Stimulated activated CD4-positive, alpha-beta T cell treated with anti-CD3 and anti-CD28 coated beads, Interleukin-1b, Interleukin-23, amount 100 ng/mL, for 1 hour (primary cell): ENCODE measurements at regions not wholly inside any gene's neighbourhood (a gene's known extent, or its start where the extent isn't known, plus 50 kb on each side); places are given as distances from the start of the nearest gene placed in this dataset.
"Not testable (repeated sequence)": the region's sequence is repeated elsewhere in the genome, so short reads cannot be mapped to it uniquely, and the experiment has no call there.

ENCODE experiments used
- DNase-seq, 2 donors: peaks; one replicate each; pipeline ENCODE4 v3.0.0-alpha.2; 2020; ENCODE audit warnings: low read depth in 2 of 2

- no peak for DNase-seq
These were observed 171.3 kb upstream of the LCORL start for GRCh38 chr4:18192901-18193300.

DNA sequence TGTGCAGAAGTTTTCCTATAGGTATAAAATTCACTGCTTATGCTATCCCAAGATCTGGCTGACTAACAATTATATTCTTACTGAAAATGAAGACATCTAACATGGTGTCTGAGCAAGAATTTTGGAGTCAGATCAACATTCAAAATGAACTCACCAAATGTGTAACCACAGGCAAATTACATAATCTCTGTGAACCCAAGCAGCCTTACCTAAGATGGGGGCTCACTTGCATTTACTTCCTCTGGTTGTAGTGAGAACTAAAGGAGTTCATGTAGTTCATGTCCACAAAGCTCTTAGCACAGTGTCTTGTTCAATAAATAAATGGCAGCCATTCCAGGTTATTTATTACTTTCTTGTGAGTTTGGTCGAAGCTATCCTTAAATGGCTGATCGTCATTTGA is 163.9 kb upstream of the LCORL start:
- DNase-seq: no peak

GRCh38 chr4:18180892-18181291 is 159.3 kb upstream of the LCORL start:
- no peak for DNase-seq

- no peak for DNase-seq
These were observed 158.6 kb upstream of the LCORL start for GRCh38 chr4:18180122-18180521.

GRCh38 chr4:18171896-18172295 is 150.3 kb upstream of the LCORL start:
- no peak for DNase-seq

DNA sequence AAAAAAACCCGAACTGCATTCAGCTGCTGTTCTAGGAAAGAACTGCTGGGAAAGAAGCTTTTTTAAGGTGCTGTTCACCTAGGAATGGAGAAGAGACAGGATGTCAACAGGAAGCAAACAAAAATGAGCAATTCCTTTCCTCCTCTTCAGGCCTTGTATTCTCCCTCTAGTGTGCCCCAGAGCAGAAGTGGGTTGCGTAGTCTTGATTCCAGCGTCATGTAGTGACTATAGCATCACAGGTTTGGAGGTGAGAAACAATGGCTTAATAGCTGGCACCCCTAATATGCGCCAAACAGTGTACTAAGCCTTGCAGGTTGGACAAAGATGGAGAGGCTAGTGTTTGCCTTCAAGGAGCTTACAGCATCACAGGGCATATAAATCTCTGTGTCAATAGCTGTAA is 146.3 kb upstream of the LCORL start:
- no peak for DNase-seq

- DNase-seq: no peak
These were observed 145.4 kb upstream of the LCORL start for GRCh38 chr4:18166925-18167324.

- no peak for DNase-seq
These were observed 140.9 kb upstream of the LCORL start for GRCh38 chr4:18162453-18162852.

DNA sequence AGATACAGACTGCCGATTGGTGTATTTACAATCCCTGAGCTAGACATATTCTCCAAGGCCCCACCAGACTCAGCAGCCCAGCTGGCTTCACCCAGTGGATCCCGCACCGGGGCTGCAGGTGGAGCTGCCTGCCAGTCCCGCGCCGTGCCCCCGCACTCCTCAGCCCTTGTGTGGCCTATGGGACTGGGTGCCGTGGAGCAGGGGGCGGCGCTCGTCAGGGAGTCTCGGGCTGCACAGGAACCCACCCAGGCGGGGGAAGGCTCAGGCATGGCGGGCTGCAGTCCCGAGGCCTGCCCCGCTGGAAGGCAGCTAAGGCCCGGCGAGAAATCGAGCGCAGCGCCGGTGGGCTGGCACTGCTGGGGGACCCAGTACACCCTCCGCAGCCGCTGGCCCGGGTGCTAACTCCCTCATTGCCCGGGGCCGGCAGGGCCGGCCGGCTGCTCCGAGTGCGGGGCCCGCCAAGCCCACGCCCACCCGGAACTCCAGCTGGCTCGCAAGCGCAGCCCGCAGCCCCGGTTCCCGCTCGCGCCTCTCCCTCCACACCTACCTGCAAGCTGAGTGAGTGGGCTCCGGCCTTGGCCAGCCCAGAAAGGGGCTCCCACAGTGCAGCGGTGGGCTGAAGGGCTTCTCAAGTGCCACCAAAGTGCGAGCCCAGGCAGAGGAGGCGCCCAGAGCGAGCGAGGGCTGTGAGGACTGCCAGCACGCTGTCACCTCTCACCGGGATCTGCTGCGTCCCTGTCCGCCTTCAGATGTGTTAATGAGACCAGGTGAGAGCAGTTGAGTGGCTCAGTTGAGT is 137.8 kb upstream of the LCORL start:
- not testable (repeated sequence) for DNase-seq

GRCh38 chr4:18155067-18156041 is 133.8 kb upstream of the LCORL start:
- DNase-seq: no peak

DNA sequence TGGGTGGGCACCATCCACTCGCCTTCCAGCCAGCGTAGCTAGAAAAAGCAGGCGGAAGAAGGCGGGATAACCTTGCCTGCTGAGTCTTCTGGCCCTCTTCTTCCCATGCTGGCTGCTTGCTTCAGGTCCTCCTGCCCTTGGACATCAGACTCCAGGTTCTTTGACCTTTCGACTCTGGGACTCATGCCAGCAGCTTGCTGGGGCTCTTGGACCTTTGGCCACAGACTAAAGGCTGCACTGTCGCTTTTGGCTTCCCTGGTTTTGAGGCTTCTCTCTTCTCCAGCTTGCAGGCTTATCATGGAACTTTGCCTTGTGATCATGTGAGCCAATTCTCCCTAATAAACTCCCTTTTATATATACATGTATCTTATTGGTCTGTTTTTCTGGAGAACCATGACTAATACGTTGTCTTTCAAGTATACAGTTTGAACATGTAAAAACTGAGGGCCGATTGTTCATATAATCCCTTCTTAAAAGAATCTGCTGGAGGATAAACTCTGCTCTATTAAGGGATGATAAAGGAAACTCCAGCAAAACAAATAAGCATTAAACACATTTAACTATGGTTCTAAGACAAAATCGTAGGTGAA is 116.6 kb upstream of the LCORL start:
- DNase-seq: no peak

GRCh38 chr4:18134111-18134510 is 112.6 kb upstream of the LCORL start:
- no peak for DNase-seq

- no peak for DNase-seq
These were observed 108.7 kb upstream of the LCORL start for GRCh38 chr4:18130256-18130655.

- no peak for DNase-seq
These were observed 106.7 kb upstream of the LCORL start for GRCh38 chr4:18128241-18128640.

DNA sequence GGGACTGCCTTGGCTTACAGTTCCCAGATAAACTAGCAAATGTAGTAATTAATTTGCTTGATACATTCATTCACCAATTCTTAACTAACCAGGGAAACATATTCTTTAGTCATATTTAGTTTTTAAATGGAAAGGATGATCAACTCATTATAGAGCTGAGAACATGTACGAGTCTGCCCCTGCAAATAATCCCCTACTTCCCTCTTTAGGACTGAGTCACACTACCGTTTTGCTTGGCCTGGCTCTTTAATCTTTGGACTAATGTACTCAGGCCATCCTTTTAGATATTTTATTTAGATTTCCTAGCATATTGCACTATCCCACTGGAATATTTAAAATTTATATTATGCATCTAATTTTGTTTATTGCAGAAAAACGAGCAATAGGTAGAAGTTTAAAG is 105.5 kb upstream of the LCORL start:
- DNase-seq: no peak

DNA sequence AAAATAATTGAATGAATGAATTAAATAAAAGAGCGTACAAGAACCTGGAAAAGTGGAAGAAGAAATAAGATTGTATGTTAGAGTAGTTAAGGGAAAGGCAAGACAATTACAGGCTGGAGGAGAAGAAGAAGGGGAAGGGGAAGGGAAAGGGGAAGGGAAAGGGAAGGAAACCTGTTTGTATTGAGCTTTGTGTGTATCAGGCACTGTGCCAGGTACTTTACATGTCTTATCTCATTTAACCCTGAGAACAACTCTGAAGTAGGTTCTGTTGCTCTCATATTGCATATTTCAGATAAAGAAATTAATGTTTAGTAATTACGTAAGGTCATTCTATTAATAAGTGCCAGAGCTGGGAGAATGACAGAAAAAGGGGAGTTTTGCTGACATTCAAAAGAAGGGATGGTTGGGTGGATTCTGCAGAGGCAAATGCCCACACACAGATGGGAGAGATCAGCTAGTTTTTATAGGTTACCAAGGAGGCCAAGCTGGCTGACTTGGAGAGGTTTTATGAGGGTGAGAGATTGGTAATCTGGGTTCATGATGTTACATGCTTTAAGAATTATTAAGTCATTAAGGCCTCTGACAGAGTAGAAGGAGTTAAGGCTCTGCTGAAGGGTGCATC is 92.3 kb upstream of the LCORL start:
- DNase-seq: no peak

DNA sequence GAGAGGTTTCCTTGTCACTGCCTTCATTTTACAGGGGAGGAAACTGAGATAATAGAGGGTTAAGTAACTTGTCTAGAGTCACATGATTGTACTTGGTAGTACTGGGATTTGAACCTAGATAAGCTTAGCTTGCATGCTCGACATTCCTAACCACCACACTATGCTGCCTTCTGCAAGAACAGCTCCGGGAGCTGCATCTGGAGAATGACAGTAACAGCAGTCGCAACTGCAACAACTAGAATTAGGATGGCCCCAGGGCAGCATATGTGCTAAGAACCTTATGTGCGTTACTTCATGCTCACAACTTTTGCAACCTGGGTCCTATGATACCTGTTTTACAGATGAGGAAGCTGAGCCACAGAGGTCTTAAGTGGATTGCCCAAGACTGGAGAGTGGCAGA is 89.5 kb upstream of the LCORL start:
- DNase-seq: no peak

GRCh38 chr4:18110099-18110498 is 88.5 kb upstream of the LCORL start:
- DNase-seq: no peak

- no peak for DNase-seq
These were observed 88.1 kb upstream of the LCORL start for GRCh38 chr4:18109676-18110075.

GRCh38 chr4:18107848-18108528 is 86.4 kb upstream of the LCORL start:
- not testable (repeated sequence) for DNase-seq

DNA sequence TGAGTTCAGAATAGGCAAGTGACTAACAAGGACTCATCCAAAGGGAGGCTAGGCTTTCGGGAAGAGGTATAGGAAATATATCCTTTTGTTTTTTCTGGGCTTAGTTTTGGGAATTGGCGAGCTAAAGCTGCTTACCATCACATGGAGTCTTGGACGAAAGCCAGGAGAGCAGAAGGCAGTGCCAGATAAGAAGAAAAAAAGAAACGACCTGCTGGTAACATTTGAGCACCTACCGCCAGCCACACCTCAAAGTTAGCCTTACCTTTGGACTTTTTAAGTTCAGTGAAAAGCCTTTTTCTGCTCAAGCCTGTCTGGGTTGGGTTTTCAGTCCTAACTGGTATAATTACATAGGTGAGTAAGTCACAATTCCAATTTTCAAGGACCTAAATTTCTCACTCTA is 85.1 kb upstream of the LCORL start:
- DNase-seq: no peak
